B cell (primary cell): ENCODE measurements at regions not wholly inside any gene's neighbourhood (a gene's known extent, or its start where the extent isn't known, plus 50 kb on each side); places are given as distances from the start of the nearest gene placed in this dataset.

ENCODE experiments used
- ATAC-seq: fragments of 200-7000 bp; cut with Tn5 transposase; one replicate; pipeline ENCODE4 v1.10.0; 2021; ENCODE audit warnings: low read depth, mild to moderate bottlenecking, moderate number of reproducible peaks, moderate library complexity
- CTCF ChIA-PET: fragments of 350-600 bp; sonication (Branson Sonifier 250); formaldehyde crosslinking; loops from one replicate; lab custom pipeline; 2021; ENCODE audit warnings: antibody characterized with exemption, inconsistent platforms; lab: Charles Lee
- POLR2A ChIA-PET: fragments of 350-600 bp; sonication (Branson Sonifier 250); formaldehyde crosslinking; loops from one replicate; lab custom pipeline; 2021; ENCODE audit warnings: antibody characterized with exemption; lab: Charles Lee
- DNase-seq: peaks from one replicate; pipeline ENCODE4 v3.0.0; 2013
- H2AFZ ChIP-seq: 2 replicates; pipeline ENCODE4 v1.6.1; 2012; ENCODE audit warnings: mild to moderate bottlenecking, low read depth, low read length; ENCODE audit not compliant: insufficient read depth, poor library complexity, severe bottlenecking
- H3K27ac ChIP-seq, 2 donors: 1 replicate in 1 of 2; 2 replicates in 1 of 2; pipeline ENCODE4 v1.5.1; 2012 to 2013; ENCODE audit warnings: low read length in 2 of 2, mild to moderate bottlenecking in 2 of 2, moderate library complexity in 1 of 2
- H3K27me3 ChIP-seq, 4 experiments: fragments of 200-600 bp in 1 of 4; sonication (generic) in 1 of 4; replicated peaks in 1 of 4; 1 replicate in 2 of 4; 2 replicates in 2 of 4; pipeline versions ENCODE4 v1.6.1 to v1.7.0; 2013 to 2016; ENCODE audit warnings: low read length in 3 of 4, mild to moderate bottlenecking in 2 of 4, mixed read lengths in 1 of 4, moderate library complexity in 1 of 4; ENCODE audit not compliant: insufficient read depth in 4 of 4, control insufficient read depth in 3 of 4; ENCODE audit errors: control extremely low read depth in 1 of 4
- H3K36me3 ChIP-seq, 2 experiments: replicated peaks in 1 of 2; 1 replicate in 1 of 2; 2 replicates in 1 of 2; pipeline versions ENCODE4 v1.6.1 to v1.7.1; 2013; ENCODE audit warnings: low read length in 1 of 2; ENCODE audit not compliant: insufficient read depth in 2 of 2, control insufficient read depth in 1 of 2; ENCODE audit errors: control extremely low read depth in 1 of 2, extremely low read depth in 1 of 2
- H3K4me1 ChIP-seq, 2 donors: fragments of 200-600 bp in 1 of 2; sonication (generic) in 1 of 2; 1 replicate in 1 of 2; 2 replicates in 1 of 2; pipeline versions ENCODE4 v1.5.1 to v1.6.1; 2013 to 2017; ENCODE audit warnings: low read length in 2 of 2; ENCODE audit not compliant: control insufficient read depth in 2 of 2, insufficient read depth in 2 of 2
- H3K4me2 ChIP-seq: replicated peaks from 2 replicates; pipeline ENCODE3; 2012; ENCODE audit warnings: mild to moderate bottlenecking, low read depth, low read length; ENCODE audit not compliant: poor library complexity, severe bottlenecking
- H3K4me3 ChIP-seq, 5 experiments: fragments of 200-600 bp in 1 of 5; sonication (generic) in 1 of 5; 1 replicate in 3 of 5; 2 replicates in 2 of 5; pipeline versions ENCODE4 v1.5.1 to v1.7.0; 2011 to 2016; ENCODE audit warnings: low read length in 4 of 5, mild to moderate bottlenecking in 4 of 5, low read depth in 2 of 5, control low read depth in 1 of 5, moderate library complexity in 1 of 5; ENCODE audit not compliant: insufficient read depth in 1 of 5; ENCODE audit errors: control extremely low read depth in 1 of 5, extremely low read depth in 1 of 5
- H3K79me2 ChIP-seq: fragments of 200-600 bp; sonication (generic); one replicate; pipeline ENCODE4 v1.6.0; 2016; ENCODE audit warnings: low read length; ENCODE audit not compliant: control insufficient read depth, insufficient read depth
- H3K9ac ChIP-seq: fragments of 200-600 bp; sonication (generic); 2 replicates; pipeline ENCODE4 v1.6.1; 2017; ENCODE audit warnings: mild to moderate bottlenecking, low read length, moderate library complexity
- H3K9me3 ChIP-seq, 3 donors: one replicate each; pipeline versions ENCODE4 v1.6.1 to v1.7.1; 2013; ENCODE audit warnings: low read length in 2 of 3; ENCODE audit not compliant: control insufficient read depth in 2 of 3, insufficient read depth in 1 of 3; ENCODE audit errors: control extremely low read depth in 1 of 3
- H4K20me1 ChIP-seq: 2 replicates; pipeline ENCODE4 v1.6.0; 2012; ENCODE audit warnings: mild to moderate bottlenecking, low read length; ENCODE audit not compliant: insufficient read depth, control insufficient read depth, poor library complexity, severe bottlenecking
- H3K27ac Mint-ChIP-seq: one replicate; pipeline ENCODE4 v1.8.0; 2021; ENCODE audit warnings: mixed read lengths
- H3K27me3 Mint-ChIP-seq: one replicate; pipeline ENCODE4 v1.8.0; 2021; ENCODE audit warnings: mixed read lengths
- H3K4me1 Mint-ChIP-seq: one replicate; pipeline ENCODE4 v1.8.0; 2021; ENCODE audit warnings: mixed read lengths
- H3K4me3 Mint-ChIP-seq: one replicate; pipeline ENCODE4 v1.8.0; 2021; ENCODE audit warnings: mixed read lengths
- H3K9me3 Mint-ChIP-seq: one replicate; pipeline ENCODE4 v1.8.0; 2022; ENCODE audit warnings: mixed read lengths; ENCODE audit not compliant: insufficient read depth
- EZH2 ChIP-seq: IDR thresholded peaks from 2 replicates; pipeline ENCODE4 v1.6.1; 2012; ENCODE audit warnings: borderline replicate concordance, low read depth, mild to moderate bottlenecking, moderate library complexity, low read length; ENCODE audit not compliant: insufficient read depth, poor library complexity, severe bottlenecking
- WGBS: methylation state at CpG from one replicate; pipeline ENCODE4 v1.1.5; 2013; ENCODE audit warnings: missing lambda C conversion rate; ENCODE audit not compliant: insufficient coverage; 5-methylcytosine and 5-hydroxymethylcytosine counted together
- intact Hi-C: fragments of 100-400 bp; cut with micrococcal nuclease; formaldehyde crosslinking; loops from one replicate; pipeline ENCODE4 v1.10.0; 2022
- TF ChIP-seq, protein P1 (sequence below): fragments of 200-600 bp; IDR thresholded peaks from one replicate; pipeline ENCODE4 v1.8.0; 2022; ENCODE audit warnings: antibody characterized with exemption, mild to moderate bottlenecking

DNA sequence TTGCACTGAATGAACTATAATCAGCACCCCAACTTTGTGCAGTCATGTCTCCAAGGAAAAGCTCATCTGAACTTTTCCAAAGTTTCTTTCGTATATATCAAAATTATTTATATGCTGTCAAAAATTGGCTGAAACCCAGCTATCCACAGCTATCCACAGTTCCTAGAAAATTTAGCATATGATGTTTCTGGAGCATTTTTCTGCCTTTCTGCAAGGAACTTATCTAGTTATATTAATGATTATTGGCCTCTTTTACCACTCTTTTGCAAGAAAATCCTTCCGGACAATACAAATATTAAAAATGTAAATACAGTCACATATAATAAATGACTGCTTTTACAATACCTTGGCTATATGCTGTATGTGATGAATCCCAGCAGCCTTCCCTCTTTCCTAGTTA, 270.2 kb downstream of the TMEM167A start:
- H3K27ac Mint-ChIP-seq, result no peak overlapping the region
- no peak for DNase-seq
- no peak overlapping the region for H2AFZ ChIP-seq
- H3K4me1 ChIP-seq, result no peaks in the 10 kb centered on the region
- no peaks in the 10 kb centered on the region for H3K79me2 ChIP-seq
- H3K27me3 Mint-ChIP-seq, result no peaks in the 10 kb centered on the region
- H3K9ac ChIP-seq, result no peak overlapping the region
- no peak overlapping the region for H3K4me2 ChIP-seq
- no peaks in the 10 kb centered on the region for H3K36me3 ChIP-seq
- POLR2A ChIA-PET, result no interaction called here
- no peaks in the 10 kb centered on the region for H3K9me3 ChIP-seq
- H4K20me1 ChIP-seq, result no peaks in the 10 kb centered on the region
- WGBS, result no CpG with 5 or more reads among the region's 2 CpGs
- H3K4me1 Mint-ChIP-seq, result peaks cover 2% of the 10 kb centered on the region
- H3K4me3 ChIP-seq, result no peak overlapping the region
- no peak overlapping the region for H3K4me3 Mint-ChIP-seq
- intact Hi-C loops, result no loop called here
- no peak for ATAC-seq
- TF ChIP-seq, protein P1, sequence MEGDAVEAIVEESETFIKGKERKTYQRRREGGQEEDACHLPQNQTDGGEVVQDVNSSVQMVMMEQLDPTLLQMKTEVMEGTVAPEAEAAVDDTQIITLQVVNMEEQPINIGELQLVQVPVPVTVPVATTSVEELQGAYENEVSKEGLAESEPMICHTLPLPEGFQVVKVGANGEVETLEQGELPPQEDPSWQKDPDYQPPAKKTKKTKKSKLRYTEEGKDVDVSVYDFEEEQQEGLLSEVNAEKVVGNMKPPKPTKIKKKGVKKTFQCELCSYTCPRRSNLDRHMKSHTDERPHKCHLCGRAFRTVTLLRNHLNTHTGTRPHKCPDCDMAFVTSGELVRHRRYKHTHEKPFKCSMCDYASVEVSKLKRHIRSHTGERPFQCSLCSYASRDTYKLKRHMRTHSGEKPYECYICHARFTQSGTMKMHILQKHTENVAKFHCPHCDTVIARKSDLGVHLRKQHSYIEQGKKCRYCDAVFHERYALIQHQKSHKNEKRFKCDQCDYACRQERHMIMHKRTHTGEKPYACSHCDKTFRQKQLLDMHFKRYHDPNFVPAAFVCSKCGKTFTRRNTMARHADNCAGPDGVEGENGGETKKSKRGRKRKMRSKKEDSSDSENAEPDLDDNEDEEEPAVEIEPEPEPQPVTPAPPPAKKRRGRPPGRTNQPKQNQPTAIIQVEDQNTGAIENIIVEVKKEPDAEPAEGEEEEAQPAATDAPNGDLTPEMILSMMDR, result no peak
- no peak for TF ChIP-seq EZH2
- no peaks in the 10 kb centered on the region for H3K9me3 Mint-ChIP-seq
- CTCF ChIA-PET, result no interaction called here
- no peaks in the 10 kb centered on the region for H3K27me3 ChIP-seq
- no peak overlapping the region for H3K27ac ChIP-seq

- TF ChIP-seq, protein P1, result no peak
- no peak for TF ChIP-seq EZH2
- Mint-ChIP-seq H3K27ac (no peak overlapping the region), H3K9me3 (no peaks in the 10 kb centered on the region), H3K4me3 (no peak overlapping the region), H3K4me1 (peaks cover 2% of the 10 kb centered on the region), H3K27me3 (no peaks in the 10 kb centered on the region)
- no peaks in the 10 kb centered on the region for H3K36me3 ChIP-seq
- WGBS, result 86% methylated on average over 4 of the region's 5 CpGs
- no peaks in the 10 kb centered on the region for H3K79me2 ChIP-seq
- intact Hi-C loops, result no loop called here
- ATAC-seq, result no peak
- no peaks in the 10 kb centered on the region for H3K9me3 ChIP-seq
- DNase-seq, result no peak
- H4K20me1 ChIP-seq, result no peaks in the 10 kb centered on the region
- ChIA-PET CTCF (no interaction called here), POLR2A (no interaction called here)
- no peak overlapping the region for H3K9ac ChIP-seq
- no peaks in the 10 kb centered on the region for H3K4me1 ChIP-seq
- H2AFZ ChIP-seq, result no peak overlapping the region
- H3K4me2 ChIP-seq, result no peak overlapping the region
- no peak overlapping the region for H3K4me3 ChIP-seq
- no peaks in the 10 kb centered on the region for H3K27me3 ChIP-seq
- H3K27ac ChIP-seq, result no peak overlapping the region
Observed at GRCh38 chr5:82806513-82806912, 270.7 kb downstream of the TMEM167A start.
